ENCODE measurements at regions not wholly inside any gene's neighbourhood (a gene's known extent, or its start where the extent isn't known, plus 50 kb on each side); places are given as distances from the start of the nearest gene placed in this dataset.

GRCh38 chr13:34467450-34468083 is 474.5 kb upstream of the NBEA start:
- no peaks in the 10 kb centered on the region for H3K9me3 ChIP-seq (ENCODE audit: control insufficient read depth in 1 of 2, insufficient read depth in 1 of 2, low read length in 2 of 2)
- no peak for ATAC-seq (ENCODE audit: poor library complexity)
- H3K9me3 Mint-ChIP-seq = no peaks in the 10 kb centered on the region
- H3K4me3 Mint-ChIP-seq = no peak overlapping the region
- DNase-seq = no peak
- no peak overlapping the region for H3K4me3 ChIP-seq (ENCODE audit: low read length)
- no peaks in the 10 kb centered on the region for H3K27me3 Mint-ChIP-seq
- H3K36me3 Mint-ChIP-seq (ENCODE audit: low read depth) = no peaks in the 10 kb centered on the region
- intact Hi-C loops (cut with DNase I, micrococcal nuclease) = no loop called here
- H3K4me1 Mint-ChIP-seq (ENCODE audit: low read depth) = no peaks in the 10 kb centered on the region
- CTCF ChIA-PET = no interaction called here
- no peaks in the 10 kb centered on the region for H3K36me3 ChIP-seq (ENCODE audit: insufficient read depth, low read length)
- H3K4me1 ChIP-seq (ENCODE audit: insufficient read depth, low read length) = no peaks in the 10 kb centered on the region
- H3K27ac ChIP-seq (ENCODE audit: low read depth in 1 of 2, low read length in 2 of 2) = no peak overlapping the region
- no peaks in the 10 kb centered on the region for H3K27me3 ChIP-seq (ENCODE audit: control insufficient read depth in 1 of 2, insufficient read depth in 2 of 2, low read length in 2 of 2)
- no peak overlapping the region for H3K27ac Mint-ChIP-seq
- POLR2A ChIA-PET = no interaction called here
- no peak for TF ChIP-seq CTCF (IDR thresholded peaks at IDR 0.05)

GRCh38 chr13:34469196-34469986 is 472.7 kb upstream of the NBEA start:
- H3K36me3 ChIP-seq (ENCODE audit: insufficient read depth, low read length) = no peaks in the 10 kb centered on the region
- H3K4me3 Mint-ChIP-seq = no peak overlapping the region
- H3K27me3 ChIP-seq (ENCODE audit: control insufficient read depth in 1 of 2, insufficient read depth in 2 of 2, low read length in 2 of 2) = no peaks in the 10 kb centered on the region
- no peaks in the 10 kb centered on the region for H3K4me1 ChIP-seq (ENCODE audit: insufficient read depth, low read length)
- H3K36me3 Mint-ChIP-seq (ENCODE audit: low read depth) = no peaks in the 10 kb centered on the region
- no peaks in the 10 kb centered on the region for H3K27me3 Mint-ChIP-seq
- no peak for ATAC-seq (ENCODE audit: poor library complexity)
- CTCF ChIA-PET = no interaction called here
- peaks cover 2% of the 10 kb centered on the region for H3K9me3 Mint-ChIP-seq
- intact Hi-C loops (cut with DNase I, micrococcal nuclease) = no loop called here
- no peak for TF ChIP-seq CTCF (IDR thresholded peaks at IDR 0.05)
- H3K4me1 Mint-ChIP-seq (ENCODE audit: low read depth) = no peaks in the 10 kb centered on the region
- H3K9me3 ChIP-seq (ENCODE audit: control insufficient read depth in 1 of 2, insufficient read depth in 1 of 2, low read length in 2 of 2) = no peaks in the 10 kb centered on the region
- POLR2A ChIA-PET = interaction anchor here (0.6 kb wide), 1 partner anchor 12 kb away, joined by 4 read pairs; no protein-coding TSS in a partner anchor
- H3K4me3 ChIP-seq (ENCODE audit: low read length) = no peak overlapping the region
- no peak overlapping the region for H3K27ac ChIP-seq (ENCODE audit: low read depth in 1 of 2, low read length in 2 of 2)
- DNase-seq = no peak
- H3K27ac Mint-ChIP-seq = no peak overlapping the region

- no peak overlapping the region for H3K27ac Mint-ChIP-seq
- H3K4me3 Mint-ChIP-seq = no peak overlapping the region
- no peaks in the 10 kb centered on the region for H3K36me3 ChIP-seq (ENCODE audit: insufficient read depth, low read length)
- CTCF ChIA-PET = no interaction called here
- H3K36me3 Mint-ChIP-seq (ENCODE audit: low read depth) = no peaks in the 10 kb centered on the region
- DNase-seq = no peak
- no peak for ATAC-seq (ENCODE audit: poor library complexity)
- no peak for TF ChIP-seq CTCF (IDR thresholded peaks at IDR 0.05)
- peaks cover 6% of the 10 kb centered on the region for H3K9me3 Mint-ChIP-seq
- H3K4me3 ChIP-seq (ENCODE audit: low read length) = no peak overlapping the region
- H3K4me1 Mint-ChIP-seq (ENCODE audit: low read depth) = no peaks in the 10 kb centered on the region
- H3K9me3 ChIP-seq (ENCODE audit: control insufficient read depth in 1 of 2, insufficient read depth in 1 of 2, low read length in 2 of 2) = peaks cover 0 to 4% of the 10 kb centered on the region in 2 experiments
- H3K4me1 ChIP-seq (ENCODE audit: insufficient read depth, low read length) = no peaks in the 10 kb centered on the region
- intact Hi-C loops (cut with DNase I, micrococcal nuclease) = no loop called here
- no peak overlapping the region for H3K27ac ChIP-seq (ENCODE audit: low read depth in 1 of 2, low read length in 2 of 2)
- POLR2A ChIA-PET = no interaction called here
- no peaks in the 10 kb centered on the region for H3K27me3 ChIP-seq (ENCODE audit: control insufficient read depth in 1 of 2, insufficient read depth in 2 of 2, low read length in 2 of 2)
- no peaks in the 10 kb centered on the region for H3K27me3 Mint-ChIP-seq
Observed at GRCh38 chr13:34474187-34474868, 467.7 kb upstream of the NBEA start.
